DOHH2 (cell line): ENCODE measurements at regions not wholly inside any gene's neighbourhood (a gene's known extent, or its start where the extent isn't known, plus 50 kb on each side); places are given as distances from the start of the nearest gene placed in this dataset.

ENCODE experiments used
- EZH2phosphoT487 ChIP-seq: fragments of 200-600 bp; sonication (generic); IDR thresholded peaks from 2 replicates; pipeline ENCODE4 v1.6.1; 2017; ENCODE audit warnings: borderline replicate concordance, mild to moderate bottlenecking, antibody characterized with exemption, low read length, moderate library complexity, mixed read lengths
- TF ChIP-seq, protein P1 (sequence below): fragments of 200-600 bp; sonication (generic); IDR thresholded peaks from one replicate; pipeline ENCODE4 v1.5.1; 2014; ENCODE audit warnings: antibody characterized with exemption, mild to moderate bottlenecking, low read depth, low read length; ENCODE audit not compliant: poor library complexity, severe bottlenecking

DNA sequence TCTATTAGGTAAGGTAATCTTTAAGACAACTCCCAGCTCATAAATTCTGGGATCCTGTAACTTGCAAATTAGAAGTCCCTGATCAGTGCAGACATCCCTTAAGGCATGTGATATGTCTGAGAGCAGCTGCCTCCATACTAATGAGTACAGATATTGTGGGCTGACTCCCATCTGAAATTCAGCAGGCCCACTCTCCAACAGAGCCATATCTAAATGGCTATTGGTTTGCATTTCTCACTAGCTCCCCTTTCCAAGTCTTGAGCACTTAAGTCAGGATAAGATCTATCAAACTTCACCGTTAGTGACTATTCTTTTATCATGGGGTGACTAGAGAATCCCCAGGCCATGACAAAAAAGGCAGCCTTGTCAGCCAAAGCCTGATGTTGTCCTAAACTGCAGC, 785.4 kb downstream of the IPMK start:
- TF ChIP-seq, protein P1, sequence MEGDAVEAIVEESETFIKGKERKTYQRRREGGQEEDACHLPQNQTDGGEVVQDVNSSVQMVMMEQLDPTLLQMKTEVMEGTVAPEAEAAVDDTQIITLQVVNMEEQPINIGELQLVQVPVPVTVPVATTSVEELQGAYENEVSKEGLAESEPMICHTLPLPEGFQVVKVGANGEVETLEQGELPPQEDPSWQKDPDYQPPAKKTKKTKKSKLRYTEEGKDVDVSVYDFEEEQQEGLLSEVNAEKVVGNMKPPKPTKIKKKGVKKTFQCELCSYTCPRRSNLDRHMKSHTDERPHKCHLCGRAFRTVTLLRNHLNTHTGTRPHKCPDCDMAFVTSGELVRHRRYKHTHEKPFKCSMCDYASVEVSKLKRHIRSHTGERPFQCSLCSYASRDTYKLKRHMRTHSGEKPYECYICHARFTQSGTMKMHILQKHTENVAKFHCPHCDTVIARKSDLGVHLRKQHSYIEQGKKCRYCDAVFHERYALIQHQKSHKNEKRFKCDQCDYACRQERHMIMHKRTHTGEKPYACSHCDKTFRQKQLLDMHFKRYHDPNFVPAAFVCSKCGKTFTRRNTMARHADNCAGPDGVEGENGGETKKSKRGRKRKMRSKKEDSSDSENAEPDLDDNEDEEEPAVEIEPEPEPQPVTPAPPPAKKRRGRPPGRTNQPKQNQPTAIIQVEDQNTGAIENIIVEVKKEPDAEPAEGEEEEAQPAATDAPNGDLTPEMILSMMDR: no peak
- no peak for TF ChIP-seq EZH2phosphoT487
